ENCODE measurements at regions not wholly inside any gene's neighbourhood (a gene's known extent, or its start where the extent isn't known, plus 50 kb on each side); places are given as distances from the start of the nearest gene placed in this dataset.

DNA sequence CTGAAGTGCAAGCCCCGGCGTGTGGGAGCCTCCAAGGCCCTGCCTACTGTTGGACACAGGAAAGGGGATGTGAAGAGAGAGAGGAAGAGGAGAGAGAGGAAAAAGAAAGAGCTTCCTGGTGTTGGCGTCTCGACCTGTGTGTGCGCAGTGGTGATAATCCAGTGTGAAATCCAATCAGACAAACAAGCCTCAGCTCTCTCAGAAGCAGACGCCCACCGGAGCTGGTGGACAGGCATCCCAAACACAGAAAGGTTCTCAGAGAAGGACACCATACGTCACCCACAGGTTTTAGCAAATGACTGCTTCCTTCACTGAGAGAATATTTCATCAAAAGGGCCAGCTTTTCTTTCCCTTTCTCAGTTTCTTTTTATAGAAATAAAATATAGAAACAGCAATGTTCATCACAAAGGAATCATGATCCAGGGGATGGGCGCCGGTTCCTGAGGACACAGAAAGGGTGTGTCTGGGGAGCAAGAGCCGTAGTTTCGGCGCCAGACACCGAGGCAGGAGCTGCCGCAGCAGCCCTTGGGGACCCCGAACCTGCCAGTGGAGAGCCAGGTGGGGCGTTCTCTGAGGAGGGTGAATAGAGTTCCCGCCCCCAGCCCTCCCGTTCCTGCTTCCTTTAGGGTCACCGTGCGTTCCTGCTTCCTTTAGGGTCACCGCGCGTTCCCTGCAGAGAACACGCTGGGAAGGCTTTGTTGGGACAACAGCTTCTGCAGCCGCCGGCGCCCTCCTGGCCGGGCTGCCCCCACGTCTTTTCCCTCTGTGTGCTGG lies 145.8 kb upstream of the SOX1 start:
- no peak for ATAC-seq
- WGBS (ENCODE audit: insufficient coverage, low coverage, low lambda C conversion rate, missing lambda C conversion rate): 32% methylated on average over 19 of the region's 30 CpGs
- intact Hi-C loops (cut with DNase I): no loop called here

GRCh38 chr13:111922086-111922485 lies 144.9 kb upstream of the SOX1 start:
- intact Hi-C loops (cut with DNase I): no loop called here
- no peak for DNase-seq
- WGBS (ENCODE audit: insufficient coverage, low coverage, low lambda C conversion rate, missing lambda C conversion rate): 71% methylated on average over 10 of the region's 10 CpGs

More for the DNA sequence above, 145.8 kb upstream of the SOX1 start:
- H3K36me3 ChIP-seq: no peaks in the 10 kb centered on the region
- H3K27me3 ChIP-seq: no peaks in the 10 kb centered on the region
- no peak for DNase-seq
- no peaks in the 10 kb centered on the region for H3K9me3 ChIP-seq
- no peak for TF ChIP-seq POLR2A (IDR thresholded peaks at IDR 0.05)
- no peak for TF ChIP-seq CTCF (IDR thresholded peaks at IDR 0.05)
- H3K27ac ChIP-seq: no peak overlapping the region
- H3K4me3 ChIP-seq: no peak overlapping the region
- no peaks in the 10 kb centered on the region for H3K4me1 ChIP-seq

GRCh38 chr13:111923439-111923838 lies 143.5 kb upstream of the SOX1 start:
- no peak for ATAC-seq
- Histone ChIP-seq H3K27me3 (no peaks in the 10 kb centered on the region), H3K36me3 (no peaks in the 10 kb centered on the region), H3K27ac (no peak overlapping the region), H3K4me1 (no peaks in the 10 kb centered on the region), H3K9me3 (no peaks in the 10 kb centered on the region), H3K4me3 (no peak overlapping the region)
- intact Hi-C loops (cut with DNase I): no loop called here
- WGBS (ENCODE audit: insufficient coverage, low coverage, low lambda C conversion rate, missing lambda C conversion rate): 56% methylated on average over 4 of the region's 5 CpGs
- TF ChIP-seq CTCF (IDR thresholded peaks at IDR 0.05) (no peak), POLR2A (IDR thresholded peaks at IDR 0.05) (no peak)
- DNase-seq: no peak

More at GRCh38 chr13:111922086-111922485, 144.9 kb upstream of the SOX1 start:
- no peak for TF ChIP-seq CTCF (IDR thresholded peaks at IDR 0.05)
- no peak for TF ChIP-seq POLR2A (IDR thresholded peaks at IDR 0.05)
- no peak for ATAC-seq
- H3K27ac ChIP-seq: no peak overlapping the region
- no peaks in the 10 kb centered on the region for H3K9me3 ChIP-seq
- H3K27me3 ChIP-seq: no peaks in the 10 kb centered on the region
- H3K36me3 ChIP-seq: no peaks in the 10 kb centered on the region
- no peaks in the 10 kb centered on the region for H3K4me1 ChIP-seq
- H3K4me3 ChIP-seq: no peak overlapping the region

DNA sequence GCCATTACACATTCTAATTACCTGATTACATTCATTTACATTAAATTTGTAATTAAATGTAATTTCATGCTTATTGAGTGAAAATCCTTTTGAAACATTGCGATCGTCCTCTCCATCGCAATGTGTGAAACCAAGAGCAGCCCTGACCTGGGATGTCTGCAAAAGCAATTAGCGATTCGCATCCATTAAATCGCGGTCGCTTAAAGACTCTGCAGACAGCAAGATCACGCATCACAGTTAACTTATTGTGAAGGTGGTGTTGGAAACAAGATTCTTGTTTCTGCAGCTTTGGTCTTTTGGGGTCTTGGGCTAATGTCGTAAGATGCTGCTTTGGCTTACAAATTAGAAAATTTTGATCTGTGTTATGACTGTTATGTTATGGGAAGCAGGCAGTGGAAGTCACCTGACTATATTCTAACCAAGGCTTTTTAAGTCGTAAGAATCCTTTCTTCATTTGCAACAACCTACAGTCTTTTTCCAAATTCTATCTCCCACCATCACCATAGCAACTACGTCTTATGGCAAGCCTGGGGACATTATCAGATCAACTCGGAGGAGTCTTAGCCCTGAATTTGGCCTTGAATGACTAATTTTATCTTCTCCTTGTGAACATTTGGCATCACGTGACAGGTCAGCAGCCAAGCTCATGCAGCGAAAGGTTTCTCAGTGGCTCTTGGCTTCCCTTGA lies 142.8 kb upstream of the SOX1 start:
- H3K4me3 ChIP-seq: no peak overlapping the region
- no peaks in the 10 kb centered on the region for H3K36me3 ChIP-seq
- H3K27ac ChIP-seq: no peak overlapping the region
- TF ChIP-seq POLR2A (IDR thresholded peaks at IDR 0.05) (no peak), CTCF (IDR thresholded peaks at IDR 0.05) (no peak)
- H3K9me3 ChIP-seq: no peaks in the 10 kb centered on the region
- DNase-seq (no peak), ATAC-seq (no peak)
- H3K4me1 ChIP-seq: no peaks in the 10 kb centered on the region
- no peaks in the 10 kb centered on the region for H3K27me3 ChIP-seq
- intact Hi-C loops (cut with DNase I): no loop called here
- 76% methylated on average over 15 of the region's 15 CpGs for whole genome bisulfite sequencing (ENCODE audit: insufficient coverage, low coverage, low lambda C conversion rate, missing lambda C conversion rate)
